Endothelial cell (in vitro differentiated cells): ENCODE measurements at regions not wholly inside any gene's neighbourhood (a gene's known extent, or its start where the extent isn't known, plus 50 kb on each side); places are given as distances from the start of the nearest gene placed in this dataset.

Source experiments
- DNase-seq: peaks from one replicate; pipeline ENCODE4 v3.0.0; 2021; ENCODE audit warnings: low spot score
- H3K27ac Mint-ChIP-seq: one replicate; pipeline ENCODE4 v1.8.0; 2021; ENCODE audit warnings: mixed read lengths, inconsistent platforms; ENCODE audit not compliant: unreplicated experiment
- H3K27me3 Mint-ChIP-seq: one replicate; pipeline ENCODE4 v1.8.0; 2021; ENCODE audit warnings: mild to moderate bottlenecking, moderate library complexity, mixed read lengths, inconsistent platforms; ENCODE audit not compliant: unreplicated experiment
- H3K36me3 Mint-ChIP-seq: one replicate; pipeline ENCODE4 v1.8.0; 2021; ENCODE audit warnings: mild to moderate bottlenecking, low read depth, mixed read lengths, inconsistent platforms; ENCODE audit not compliant: unreplicated experiment
- H3K4me1 Mint-ChIP-seq: one replicate; pipeline ENCODE4 v1.8.0; 2021; ENCODE audit warnings: mild to moderate bottlenecking, mixed read lengths, inconsistent platforms; ENCODE audit not compliant: unreplicated experiment
- H3K4me3 Mint-ChIP-seq: one replicate; pipeline ENCODE4 v1.8.0; 2021; ENCODE audit warnings: mild to moderate bottlenecking, mixed read lengths, inconsistent platforms; ENCODE audit not compliant: unreplicated experiment
- H3K9me3 Mint-ChIP-seq: one replicate; pipeline ENCODE4 v1.8.0; 2021; ENCODE audit warnings: mixed read lengths, inconsistent platforms; ENCODE audit not compliant: unreplicated experiment
- CTCF ChIP-seq: fragments of 200-600 bp; sonication (generic); IDR thresholded peaks from one replicate; pipeline ENCODE4 v1.5.0; 2021; ENCODE audit warnings: antibody characterized with exemption; ENCODE audit not compliant: unreplicated experiment

GRCh38 chr5:124153588-124153987, 592.9 kb downstream of the ZNF608 start:
- no peak for DNase-seq
- TF ChIP-seq CTCF = no peak
- peaks cover 5% of the 10 kb centered on the region for H3K36me3 Mint-ChIP-seq
- H3K4me1 Mint-ChIP-seq = no peaks in the 10 kb centered on the region
- H3K4me3 Mint-ChIP-seq = no peak overlapping the region
- H3K27me3 Mint-ChIP-seq = no peaks in the 10 kb centered on the region
- peaks cover 22% of the 10 kb centered on the region for H3K9me3 Mint-ChIP-seq
- no peak overlapping the region for H3K27ac Mint-ChIP-seq

GRCh38 chr5:124148574-124148973, 597.9 kb downstream of the ZNF608 start:
- Mint-ChIP-seq H3K36me3 (no peaks in the 10 kb centered on the region), H3K4me1 (no peaks in the 10 kb centered on the region), H3K27ac (no peak overlapping the region), H3K9me3 (peaks cover 4% of the 10 kb centered on the region), H3K27me3 (no peaks in the 10 kb centered on the region), H3K4me3 (no peak overlapping the region)
- TF ChIP-seq CTCF = no peak
- no peak for DNase-seq

GRCh38 chr5:124140060-124140459, 606.4 kb downstream of the ZNF608 start:
- no peaks in the 10 kb centered on the region for H3K4me1 Mint-ChIP-seq
- no peak for DNase-seq
- H3K27ac Mint-ChIP-seq = no peak overlapping the region
- no peak overlapping the region for H3K4me3 Mint-ChIP-seq
- no peak for TF ChIP-seq CTCF
- no peaks in the 10 kb centered on the region for H3K27me3 Mint-ChIP-seq
- no peaks in the 10 kb centered on the region for H3K36me3 Mint-ChIP-seq
- no peaks in the 10 kb centered on the region for H3K9me3 Mint-ChIP-seq

GRCh38 chr5:124139477-124139876, 607.0 kb downstream of the ZNF608 start:
- H3K4me1 Mint-ChIP-seq = no peaks in the 10 kb centered on the region
- H3K27me3 Mint-ChIP-seq = no peaks in the 10 kb centered on the region
- H3K27ac Mint-ChIP-seq = no peak overlapping the region
- no peaks in the 10 kb centered on the region for H3K9me3 Mint-ChIP-seq
- TF ChIP-seq CTCF = no peak
- H3K4me3 Mint-ChIP-seq = no peak overlapping the region
- no peaks in the 10 kb centered on the region for H3K36me3 Mint-ChIP-seq
- no peak for DNase-seq

GRCh38 chr5:124136609-124137008, 609.8 kb downstream of the ZNF608 start:
- Mint-ChIP-seq H3K27ac (no peak overlapping the region), H3K9me3 (no peaks in the 10 kb centered on the region), H3K4me3 (no peak overlapping the region), H3K36me3 (no peaks in the 10 kb centered on the region), H3K27me3 (no peaks in the 10 kb centered on the region), H3K4me1 (no peaks in the 10 kb centered on the region)
- TF ChIP-seq CTCF = no peak
- DNase-seq = no peak
